MM.1S (cell line): ENCODE measurements at regions not wholly inside any gene's neighbourhood (a gene's known extent, or its start where the extent isn't known, plus 50 kb on each side); places are given as distances from the start of the nearest gene placed in this dataset.

Experiments used
- DNase-seq: peaks from one replicate; pipeline ENCODE4 v3.0.0-alpha.2; 2015
- H2AFZ ChIP-seq: fragments of 300-600 bp; sonication (generic); 2 replicates; pipeline ENCODE4 v1.6.0; 2016; ENCODE audit warnings: antibody characterized with exemption, low read length
- H3F3A ChIP-seq: fragments of 300-600 bp; sonication (generic); 2 replicates; pipeline ENCODE4 v1.6.1; 2016; ENCODE audit warnings: mild to moderate bottlenecking, antibody characterized with exemption, low read length, moderate library complexity, mixed read lengths; ENCODE audit not compliant: insufficient read depth
- H3K27ac ChIP-seq: fragments of 300-600 bp; sonication (generic); 2 replicates; pipeline ENCODE4 v1.5.1; 2016; ENCODE audit warnings: mild to moderate bottlenecking, low read length
- H3K27me3 ChIP-seq: fragments of 300-600 bp; sonication (generic); replicated peaks from 2 replicates; pipeline ENCODE4 v1.6.0; 2016; ENCODE audit warnings: low read length; ENCODE audit not compliant: insufficient read depth
- H3K36me3 ChIP-seq: fragments of 300-600 bp; sonication (generic); replicated peaks from 2 replicates; pipeline ENCODE4 v1.6.1; 2016; ENCODE audit warnings: mild to moderate bottlenecking, low read length, mixed read lengths; ENCODE audit not compliant: insufficient read depth
- H3K4me1 ChIP-seq: fragments of 300-600 bp; sonication (generic); 2 replicates; pipeline ENCODE4 v1.6.1; 2016; ENCODE audit warnings: low read length, mixed read lengths
- H3K4me2 ChIP-seq: fragments of 300-600 bp; sonication (generic); 2 replicates; pipeline ENCODE4 v1.6.0; 2016; ENCODE audit warnings: low read depth, low read length
- H3K4me3 ChIP-seq: fragments of 300-600 bp; sonication (generic); 2 replicates; pipeline ENCODE4 v1.5.1; 2016; ENCODE audit warnings: low read length, mixed read lengths
- H3K79me2 ChIP-seq: fragments of 300-600 bp; sonication (generic); 2 replicates; pipeline ENCODE4 v1.6.1; 2016; ENCODE audit warnings: mixed run types, low read length, mixed read lengths
- H3K9ac ChIP-seq: fragments of 300-600 bp; sonication (generic); 2 replicates; pipeline ENCODE4 v1.6.1; 2016; ENCODE audit warnings: low read length, mixed read lengths
- H3K9me2 ChIP-seq: fragments of 300-600 bp; sonication (generic); replicated peaks from 2 replicates; pipeline ENCODE4 v1.6.1; 2016; ENCODE audit warnings: mild to moderate bottlenecking, low read length, mixed read lengths; ENCODE audit not compliant: insufficient read depth
- H3K9me3 ChIP-seq: fragments of 300-600 bp; sonication (generic); replicated peaks from 2 replicates; pipeline ENCODE4 v1.6.1; 2016; ENCODE audit warnings: mild to moderate bottlenecking, low read length, mixed read lengths; ENCODE audit not compliant: insufficient read depth
- H4K20me1 ChIP-seq: fragments of 300-600 bp; sonication (generic); 2 replicates; pipeline ENCODE4 v1.6.1; 2016; ENCODE audit warnings: mild to moderate bottlenecking, low read length, moderate library complexity, mixed read lengths; ENCODE audit not compliant: insufficient read depth
- EZH2 ChIP-seq: fragments of 300-600 bp; sonication (generic); optimal IDR thresholded peaks from 2 replicates; pipeline ENCODE3; 2017; ENCODE audit warnings: low read depth, mild to moderate bottlenecking, antibody characterized with exemption, low read length, mixed read lengths
- EZH2phosphoT487 ChIP-seq: fragments of 300-600 bp; sonication (generic); IDR thresholded peaks from 2 replicates; pipeline ENCODE4 v1.6.1; 2018; ENCODE audit warnings: antibody characterized with exemption, low read length
- TF ChIP-seq, protein P1 (sequence below): fragments of 300-600 bp; sonication (generic); IDR thresholded peaks from 2 replicates; pipeline ENCODE4 v1.5.1; 2016; ENCODE audit warnings: antibody characterized with exemption, low read length, mixed read lengths

GRCh38 chr4:26217481-26217880, 103.3 kb upstream of the RBPJ start:
- Histone ChIP-seq H3K4me1 (no peaks in the 10 kb centered on the region), H3K4me3 (no peak overlapping the region), H3F3A (no peaks in the 10 kb centered on the region), H4K20me1 (no peaks in the 10 kb centered on the region), H3K9ac (no peak overlapping the region), H3K4me2 (no peak overlapping the region), H3K27me3 (no peaks in the 10 kb centered on the region), H3K9me3 (no peaks in the 10 kb centered on the region), H3K27ac (no peak overlapping the region), H3K36me3 (no peaks in the 10 kb centered on the region), H3K79me2 (no peaks in the 10 kb centered on the region), H2AFZ (no peak overlapping the region), H3K9me2 (no peaks in the 10 kb centered on the region)
- DNase-seq: no peak
- TF ChIP-seq EZH2phosphoT487 (no peak), EZH2 (no peak)
- TF ChIP-seq, protein P1, sequence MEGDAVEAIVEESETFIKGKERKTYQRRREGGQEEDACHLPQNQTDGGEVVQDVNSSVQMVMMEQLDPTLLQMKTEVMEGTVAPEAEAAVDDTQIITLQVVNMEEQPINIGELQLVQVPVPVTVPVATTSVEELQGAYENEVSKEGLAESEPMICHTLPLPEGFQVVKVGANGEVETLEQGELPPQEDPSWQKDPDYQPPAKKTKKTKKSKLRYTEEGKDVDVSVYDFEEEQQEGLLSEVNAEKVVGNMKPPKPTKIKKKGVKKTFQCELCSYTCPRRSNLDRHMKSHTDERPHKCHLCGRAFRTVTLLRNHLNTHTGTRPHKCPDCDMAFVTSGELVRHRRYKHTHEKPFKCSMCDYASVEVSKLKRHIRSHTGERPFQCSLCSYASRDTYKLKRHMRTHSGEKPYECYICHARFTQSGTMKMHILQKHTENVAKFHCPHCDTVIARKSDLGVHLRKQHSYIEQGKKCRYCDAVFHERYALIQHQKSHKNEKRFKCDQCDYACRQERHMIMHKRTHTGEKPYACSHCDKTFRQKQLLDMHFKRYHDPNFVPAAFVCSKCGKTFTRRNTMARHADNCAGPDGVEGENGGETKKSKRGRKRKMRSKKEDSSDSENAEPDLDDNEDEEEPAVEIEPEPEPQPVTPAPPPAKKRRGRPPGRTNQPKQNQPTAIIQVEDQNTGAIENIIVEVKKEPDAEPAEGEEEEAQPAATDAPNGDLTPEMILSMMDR: no peak

- Histone ChIP-seq H3K27me3 (no peaks in the 10 kb centered on the region), H4K20me1 (no peaks in the 10 kb centered on the region), H3F3A (no peaks in the 10 kb centered on the region), H3K79me2 (no peaks in the 10 kb centered on the region), H3K4me2 (no peak overlapping the region), H3K9me3 (no peaks in the 10 kb centered on the region), H3K27ac (no peak overlapping the region), H3K4me1 (no peaks in the 10 kb centered on the region), H3K9me2 (no peaks in the 10 kb centered on the region), H3K4me3 (no peak overlapping the region), H3K9ac (no peak overlapping the region), H3K36me3 (no peaks in the 10 kb centered on the region), H2AFZ (no peak overlapping the region)
- DNase-seq: no peak
- TF ChIP-seq, protein P1: no peak
- TF ChIP-seq EZH2phosphoT487 (no peak), EZH2 (no peak)
These were observed 102.7 kb upstream of the RBPJ start for GRCh38 chr4:26217961-26218676.

- DNase-seq: no peak
- H3K9me3 ChIP-seq: no peaks in the 10 kb centered on the region
- no peaks in the 10 kb centered on the region for H3K36me3 ChIP-seq
- no peaks in the 10 kb centered on the region for H3K9me2 ChIP-seq
- H3K27ac ChIP-seq: no peak overlapping the region
- H3K79me2 ChIP-seq: no peaks in the 10 kb centered on the region
- H2AFZ ChIP-seq: no peak overlapping the region
- no peaks in the 10 kb centered on the region for H3K27me3 ChIP-seq
- no peak overlapping the region for H3K4me3 ChIP-seq
- H3K4me2 ChIP-seq: no peak overlapping the region
- H3K4me1 ChIP-seq: no peaks in the 10 kb centered on the region
- H3K9ac ChIP-seq: no peak overlapping the region
- H4K20me1 ChIP-seq: no peaks in the 10 kb centered on the region
- no peaks in the 10 kb centered on the region for H3F3A ChIP-seq
- TF ChIP-seq EZH2 (no peak), EZH2phosphoT487 (no peak)
- TF ChIP-seq, protein P1: no peak
These were observed 101.9 kb upstream of the RBPJ start for GRCh38 chr4:26218677-26219605.
